Stimulated activated naive B cell treated with anti-CD40 and anti-IgM and Interleukin-4, amounts not matched to agents 10 μg/mL and 1 μg/mL and 100 μg/mL, for 72 hours (primary cell): ENCODE measurements at regions not wholly inside any gene's neighbourhood (a gene's known extent, or its start where the extent isn't known, plus 50 kb on each side); places are given as distances from the start of the nearest gene placed in this dataset.
"Not testable (repeated sequence)": the region's sequence is repeated elsewhere in the genome, so short reads cannot be mapped to it uniquely, and the experiment has no call there.

ENCODE experiments used
- ATAC-seq, 2 donors: fragments of 150-1000 bp; cut with Tn5 transposase; replicated peaks; 2 replicates each; pipeline ENCODE4 v1.10.0; 2021; ENCODE audit warnings: moderate library complexity in 1 of 2
- DNase-seq: peaks from one replicate; pipeline ENCODE4 v3.0.0; 2021
- H3K27ac Mint-ChIP-seq: one replicate; pipeline ENCODE4 v1.8.0; 2022; ENCODE audit warnings: mild to moderate bottlenecking, mixed read lengths
- H3K27me3 Mint-ChIP-seq, 2 donors: one replicate each; pipeline ENCODE4 v1.8.0; 2022; ENCODE audit warnings: mixed read lengths in 2 of 2
- H3K36me3 Mint-ChIP-seq, 2 donors: one replicate each; pipeline ENCODE4 v1.8.0; 2022; ENCODE audit warnings: mixed read lengths in 2 of 2, mild to moderate bottlenecking in 1 of 2
- H3K4me1 Mint-ChIP-seq, 2 donors: one replicate each; pipeline ENCODE4 v1.8.0; 2022; ENCODE audit warnings: mixed read lengths in 2 of 2, mild to moderate bottlenecking in 1 of 2
- H3K4me3 Mint-ChIP-seq, 2 donors: one replicate each; pipeline ENCODE4 v1.8.0; 2022; ENCODE audit warnings: mild to moderate bottlenecking in 2 of 2, mixed read lengths in 2 of 2, moderate library complexity in 1 of 2
- H3K9me3 Mint-ChIP-seq, 2 donors: one replicate each; pipeline ENCODE4 v1.8.0; 2022; ENCODE audit warnings: mixed read lengths in 2 of 2, mild to moderate bottlenecking in 1 of 2

GRCh38 chr13:90839061-90839460, 508.4 kb upstream of the MIR17HG start:
- H3K4me1 Mint-ChIP-seq, result no peaks in the 10 kb centered on the region
- H3K27ac Mint-ChIP-seq, result no peak overlapping the region
- H3K36me3 Mint-ChIP-seq, result no peaks in the 10 kb centered on the region
- H3K27me3 Mint-ChIP-seq, result no peaks in the 10 kb centered on the region
- DNase-seq (no peak), ATAC-seq (no peak)
- no peak overlapping the region for H3K4me3 Mint-ChIP-seq
- peaks cover 2 to 5% of the 10 kb centered on the region in 2 donors for H3K9me3 Mint-ChIP-seq

GRCh38 chr13:90846936-90847335, 500.6 kb upstream of the MIR17HG start:
- ATAC-seq (no peak), DNase-seq (no peak)
- Mint-ChIP-seq H3K9me3 (peaks cover 2 to 4% of the 10 kb centered on the region in 2 donors), H3K36me3 (no peaks in the 10 kb centered on the region), H3K27ac (no peak overlapping the region), H3K27me3 (no peaks in the 10 kb centered on the region), H3K4me3 (no peak overlapping the region), H3K4me1 (no peaks in the 10 kb centered on the region)

- H3K4me3 Mint-ChIP-seq, H3K36me3 Mint-ChIP-seq, ATAC-seq, DNase-seq, H3K27me3 Mint-ChIP-seq, H3K4me1 Mint-ChIP-seq, H3K27ac Mint-ChIP-seq: not testable (repeated sequence)
- H3K9me3 Mint-ChIP-seq, result peaks cover 2 to 15% of the 10 kb centered on the region in 2 donors
Observed at GRCh38 chr13:90853666-90854065, 493.8 kb upstream of the MIR17HG start.

GRCh38 chr13:90857921-90858320, 489.6 kb upstream of the MIR17HG start:
- no peak overlapping the region for H3K27ac Mint-ChIP-seq
- no peaks in the 10 kb centered on the region for H3K36me3 Mint-ChIP-seq
- DNase-seq, result no peak
- H3K9me3 Mint-ChIP-seq, result peaks cover 0 to 6% of the 10 kb centered on the region in 2 donors
- ATAC-seq, result no peak
- H3K4me1 Mint-ChIP-seq, result no peaks in the 10 kb centered on the region
- no peak overlapping the region for H3K4me3 Mint-ChIP-seq
- H3K27me3 Mint-ChIP-seq, result no peaks in the 10 kb centered on the region

- Mint-ChIP-seq H3K27ac (no peak overlapping the region), H3K4me1 (peaks cover 0 to 6% of the 10 kb centered on the region in 2 donors), H3K27me3 (no peaks in the 10 kb centered on the region), H3K36me3 (no peaks in the 10 kb centered on the region), H3K4me3 (no peak overlapping the region), H3K9me3 (peaks cover 0 to 3% of the 10 kb centered on the region in 2 donors)
- ATAC-seq (no peak), DNase-seq (no peak)
Observed at GRCh38 chr13:90866006-90866405, 481.5 kb upstream of the MIR17HG start.

GRCh38 chr13:90867336-90867683, 480.2 kb upstream of the MIR17HG start:
- no peak overlapping the region for H3K27ac Mint-ChIP-seq
- peak; percentile 15 for DNase-seq
- peaks cover 0 to 3% of the 10 kb centered on the region in 2 donors for H3K9me3 Mint-ChIP-seq

GRCh38 chr13:90868321-90868920, 479.1 kb upstream of the MIR17HG start:
- ATAC-seq, result no peak
- Mint-ChIP-seq H3K4me3 (no peak overlapping the region), H3K36me3 (no peaks in the 10 kb centered on the region), H3K27ac (no peak overlapping the region), H3K4me1 (peaks cover 0 to 6% of the 10 kb centered on the region in 2 donors), H3K27me3 (no peaks in the 10 kb centered on the region), H3K9me3 (peaks cover 0 to 3% of the 10 kb centered on the region in 2 donors)
- no peak for DNase-seq

More at GRCh38 chr13:90867336-90867683, 480.2 kb upstream of the MIR17HG start:
- Mint-ChIP-seq H3K4me1 (peaks cover 0 to 6% of the 10 kb centered on the region in 2 donors), H3K4me3 (no peak overlapping the region), H3K27me3 (no peaks in the 10 kb centered on the region), H3K36me3 (no peaks in the 10 kb centered on the region)
- ATAC-seq, result peak; percentile 89 to 94

GRCh38 chr13:90869580-90869979, 477.9 kb upstream of the MIR17HG start:
- Mint-ChIP-seq H3K4me3 (no peak overlapping the region), H3K27ac (no peak overlapping the region), H3K36me3 (no peaks in the 10 kb centered on the region), H3K4me1 (peaks cover 0 to 6% of the 10 kb centered on the region in 2 donors), H3K27me3 (no peaks in the 10 kb centered on the region), H3K9me3 (peaks cover 0 to 3% of the 10 kb centered on the region in 2 donors)
- DNase-seq (no peak), ATAC-seq (no peak)

- H3K4me3 Mint-ChIP-seq, result no peak overlapping the region
- H3K27me3 Mint-ChIP-seq, result peaks cover 0 to 3% of the 10 kb centered on the region in 2 donors
- H3K27ac Mint-ChIP-seq, result no peak overlapping the region
- peaks cover 0 to under 1% of the 10 kb centered on the region in 2 donors for H3K4me1 Mint-ChIP-seq
- ATAC-seq, result no peak
- DNase-seq, result no peak
- no peaks in the 10 kb centered on the region for H3K9me3 Mint-ChIP-seq
- H3K36me3 Mint-ChIP-seq, result no peaks in the 10 kb centered on the region
Observed at GRCh38 chr13:90872491-90873025, 474.9 kb upstream of the MIR17HG start.

- no peaks in the 10 kb centered on the region for H3K4me1 Mint-ChIP-seq
- H3K27me3 Mint-ChIP-seq, result peaks cover 0 to 4% of the 10 kb centered on the region in 2 donors
- DNase-seq, result no peak
- no peaks in the 10 kb centered on the region for H3K9me3 Mint-ChIP-seq
- no peak overlapping the region for H3K4me3 Mint-ChIP-seq
- H3K36me3 Mint-ChIP-seq, result no peaks in the 10 kb centered on the region
- H3K27ac Mint-ChIP-seq, result no peak overlapping the region
- ATAC-seq, result no peak
Observed at GRCh38 chr13:90880790-90881189, 466.7 kb upstream of the MIR17HG start.

GRCh38 chr13:90882551-90882950, 464.9 kb upstream of the MIR17HG start:
- H3K36me3 Mint-ChIP-seq, result no peaks in the 10 kb centered on the region
- no peak for DNase-seq
- H3K27ac Mint-ChIP-seq, result no peak overlapping the region
- no peak for ATAC-seq
- H3K9me3 Mint-ChIP-seq, result no peaks in the 10 kb centered on the region
- H3K4me3 Mint-ChIP-seq, result no peak overlapping the region
- no peaks in the 10 kb centered on the region for H3K4me1 Mint-ChIP-seq
- H3K27me3 Mint-ChIP-seq, result peaks cover 0 to 1% of the 10 kb centered on the region in 2 donors

- DNase-seq (no peak), ATAC-seq (no peak)
- no peak overlapping the region for H3K27ac Mint-ChIP-seq
- H3K4me3 Mint-ChIP-seq, result no peak overlapping the region
- H3K36me3 Mint-ChIP-seq, result no peaks in the 10 kb centered on the region
- no peaks in the 10 kb centered on the region for H3K27me3 Mint-ChIP-seq
- no peaks in the 10 kb centered on the region for H3K9me3 Mint-ChIP-seq
- H3K4me1 Mint-ChIP-seq, result no peaks in the 10 kb centered on the region
Observed at GRCh38 chr13:90883592-90883991, 463.9 kb upstream of the MIR17HG start.

GRCh38 chr13:90884066-90884465, 463.4 kb upstream of the MIR17HG start:
- H3K9me3 Mint-ChIP-seq, result no peaks in the 10 kb centered on the region
- no peak overlapping the region for H3K4me3 Mint-ChIP-seq

GRCh38 chr13:90889906-90890834, 457.3 kb upstream of the MIR17HG start:
- Mint-ChIP-seq H3K9me3 (no peaks in the 10 kb centered on the region), H3K27me3 (no peaks in the 10 kb centered on the region), H3K4me3 (no peak overlapping the region), H3K36me3 (no peaks in the 10 kb centered on the region), H3K27ac (no peak overlapping the region), H3K4me1 (no peaks in the 10 kb centered on the region)
- ATAC-seq (no peak), DNase-seq (no peak)

More at GRCh38 chr13:90884066-90884465, 463.4 kb upstream of the MIR17HG start:
- ATAC-seq (no peak), DNase-seq (no peak)
- H3K27ac Mint-ChIP-seq, result no peak overlapping the region
- no peaks in the 10 kb centered on the region for H3K27me3 Mint-ChIP-seq
- no peaks in the 10 kb centered on the region for H3K4me1 Mint-ChIP-seq
- H3K36me3 Mint-ChIP-seq, result no peaks in the 10 kb centered on the region

- no peak for ATAC-seq
- H3K4me3 Mint-ChIP-seq, result no peak overlapping the region
- no peaks in the 10 kb centered on the region for H3K27me3 Mint-ChIP-seq
- DNase-seq, result no peak
- H3K36me3 Mint-ChIP-seq, result no peaks in the 10 kb centered on the region
- no peaks in the 10 kb centered on the region for H3K4me1 Mint-ChIP-seq
- H3K9me3 Mint-ChIP-seq, result no peaks in the 10 kb centered on the region
- no peak overlapping the region for H3K27ac Mint-ChIP-seq
Observed at GRCh38 chr13:90891329-90891728, 456.2 kb upstream of the MIR17HG start.
